DND-41 (cell line): ENCODE measurements at regions not wholly inside any gene's neighbourhood (a gene's known extent, or its start where the extent isn't known, plus 50 kb on each side); places are given as distances from the start of the nearest gene placed in this dataset.

Experiments
- ATAC-seq: fragments of 200-7000 bp; cut with Tn5 transposase; 3 replicates; pipeline ENCODE4 v1.9.1; 2021; ENCODE audit warnings: low read depth; ENCODE audit not compliant: insufficient read depth
- DNase-seq: peaks from one replicate; pipeline ENCODE4 v3.0.0-alpha.2; 2020
- H2AFZ ChIP-seq: 2 replicates; pipeline ENCODE4 v1.6.0; 2012; ENCODE audit warnings: low read depth, low read length
- H3K27ac ChIP-seq: 2 replicates; pipeline ENCODE4 v1.5.1; 2012; ENCODE audit warnings: low read length, inconsistent platforms
- H3K27me3 ChIP-seq: fragments of 200-600 bp; sonication (generic); 2 replicates; pipeline ENCODE4 v1.6.0; 2012; ENCODE audit warnings: low read length, mild to moderate bottlenecking, inconsistent platforms; ENCODE audit not compliant: insufficient read depth, poor library complexity
- H3K36me3 ChIP-seq: 2 replicates; pipeline ENCODE4 v1.5.1; 2012; ENCODE audit warnings: low read length, inconsistent platforms; ENCODE audit not compliant: insufficient read depth
- H3K4me1 ChIP-seq: 2 replicates; pipeline ENCODE4 v1.5.1; 2012; ENCODE audit warnings: mild to moderate bottlenecking, low read length; ENCODE audit not compliant: insufficient read depth
- H3K4me2 ChIP-seq: 2 replicates; pipeline ENCODE4 v1.6.0; 2012; ENCODE audit warnings: mild to moderate bottlenecking, moderate library complexity, low read length, inconsistent platforms; ENCODE audit not compliant: insufficient read depth
- H3K4me3 ChIP-seq, 2 experiments: fragments of 200-600 bp in 1 of 2; shearing (Covaris generic) in 1 of 2; 2 replicates each; pipeline ENCODE4 v1.5.1; 2012 to 2016; ENCODE audit warnings: inconsistent platforms in 2 of 2, low read length in 2 of 2, mild to moderate bottlenecking in 2 of 2, low read depth in 1 of 2, moderate library complexity in 1 of 2
- H3K79me2 ChIP-seq: 2 replicates; pipeline ENCODE4 v1.6.0; 2012; ENCODE audit warnings: low read length, inconsistent platforms; ENCODE audit not compliant: insufficient read depth
- H3K9ac ChIP-seq: 2 replicates; pipeline ENCODE4 v1.6.0; 2012; ENCODE audit warnings: low read depth, mild to moderate bottlenecking, inconsistent platforms, low read length, moderate library complexity
- H3K9me3 ChIP-seq: 2 replicates; pipeline ENCODE4 v1.5.1; 2012; ENCODE audit warnings: low read length, moderate library complexity, mild to moderate bottlenecking, inconsistent platforms; ENCODE audit not compliant: insufficient read depth, severe bottlenecking
- H4K20me1 ChIP-seq: 2 replicates; pipeline ENCODE4 v1.6.0; 2012; ENCODE audit warnings: low read length; ENCODE audit not compliant: insufficient read depth
- EZH2 ChIP-seq: IDR thresholded peaks from 3 replicates; pipeline ENCODE4 v1.6.1; 2012; ENCODE audit warnings: borderline replicate concordance, low read depth, mild to moderate bottlenecking, moderate library complexity, low read length, inconsistent platforms; ENCODE audit not compliant: severe bottlenecking
- TF ChIP-seq, protein P1 (sequence below): IDR thresholded peaks from 2 replicates; pipeline ENCODE4 v1.5.1; 2012; ENCODE audit warnings: borderline replicate concordance, low read length, moderate library complexity, mild to moderate bottlenecking; ENCODE audit not compliant: poor library complexity, severe bottlenecking; ENCODE audit errors: extremely low read depth

- Histone ChIP-seq H2AFZ (no peak overlapping the region), H3K9me3 (no peaks in the 10 kb centered on the region), H3K4me1 (no peaks in the 10 kb centered on the region), H3K36me3 (no peaks in the 10 kb centered on the region), H3K4me2 (no peak overlapping the region), H3K27me3 (peaks cover 3% of the 10 kb centered on the region), H3K9ac (no peak overlapping the region), H3K79me2 (no peaks in the 10 kb centered on the region), H3K4me3 (no peak overlapping the region), H4K20me1 (peaks cover 4% of the 10 kb centered on the region; the same call in 1 of the 2 replicates), H3K27ac (no peak overlapping the region)
- no peak for TF ChIP-seq EZH2
- TF ChIP-seq, protein P1, sequence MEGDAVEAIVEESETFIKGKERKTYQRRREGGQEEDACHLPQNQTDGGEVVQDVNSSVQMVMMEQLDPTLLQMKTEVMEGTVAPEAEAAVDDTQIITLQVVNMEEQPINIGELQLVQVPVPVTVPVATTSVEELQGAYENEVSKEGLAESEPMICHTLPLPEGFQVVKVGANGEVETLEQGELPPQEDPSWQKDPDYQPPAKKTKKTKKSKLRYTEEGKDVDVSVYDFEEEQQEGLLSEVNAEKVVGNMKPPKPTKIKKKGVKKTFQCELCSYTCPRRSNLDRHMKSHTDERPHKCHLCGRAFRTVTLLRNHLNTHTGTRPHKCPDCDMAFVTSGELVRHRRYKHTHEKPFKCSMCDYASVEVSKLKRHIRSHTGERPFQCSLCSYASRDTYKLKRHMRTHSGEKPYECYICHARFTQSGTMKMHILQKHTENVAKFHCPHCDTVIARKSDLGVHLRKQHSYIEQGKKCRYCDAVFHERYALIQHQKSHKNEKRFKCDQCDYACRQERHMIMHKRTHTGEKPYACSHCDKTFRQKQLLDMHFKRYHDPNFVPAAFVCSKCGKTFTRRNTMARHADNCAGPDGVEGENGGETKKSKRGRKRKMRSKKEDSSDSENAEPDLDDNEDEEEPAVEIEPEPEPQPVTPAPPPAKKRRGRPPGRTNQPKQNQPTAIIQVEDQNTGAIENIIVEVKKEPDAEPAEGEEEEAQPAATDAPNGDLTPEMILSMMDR, result no peak
- no peak for DNase-seq
- ATAC-seq, result no peak
These were observed 97.0 kb upstream of the GRIK3 start for GRCh38 chr1:37131281-37131680.

DNA sequence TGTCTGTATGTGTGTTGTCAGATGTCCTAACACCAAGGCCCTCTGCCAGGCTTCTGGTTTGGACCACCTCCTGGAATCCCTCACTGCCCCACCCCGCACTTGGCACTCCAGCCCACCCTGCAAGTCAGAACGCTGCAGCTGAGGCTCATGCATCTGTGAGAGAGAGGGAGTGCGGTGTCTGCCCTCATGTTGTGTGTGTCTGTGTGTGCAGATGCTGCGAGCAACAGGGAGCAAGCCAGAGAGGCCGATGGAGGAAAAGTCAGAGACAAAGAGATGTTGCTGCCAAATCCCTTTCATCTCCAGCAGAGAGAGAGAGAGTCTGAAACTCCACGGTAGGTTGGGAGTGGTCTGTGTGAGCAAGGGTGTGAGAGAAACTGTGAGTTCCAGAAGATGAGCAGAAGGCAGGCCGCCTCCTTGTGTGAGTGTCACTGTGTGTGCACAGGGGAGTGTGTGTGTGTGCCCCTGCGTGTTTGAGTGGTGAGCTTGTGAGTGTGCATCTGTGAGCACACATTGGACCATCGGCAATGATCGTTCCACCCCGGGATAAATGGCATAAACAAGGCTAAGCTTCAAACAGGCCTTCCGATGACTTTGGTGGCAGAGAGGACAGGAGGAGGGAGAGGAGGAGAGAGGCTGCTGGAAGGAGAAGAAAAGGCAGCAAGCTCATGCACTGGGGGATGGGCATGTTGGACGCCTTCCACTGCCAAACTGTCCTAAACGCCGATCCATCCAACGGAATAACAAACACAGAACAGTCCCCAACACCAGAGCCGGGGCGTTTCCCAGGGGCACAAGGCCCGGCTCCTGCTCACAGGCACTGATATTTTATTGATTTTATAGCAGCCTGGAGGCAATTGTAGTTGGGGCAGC is 99.2 kb upstream of the GRIK3 start:
- Histone ChIP-seq H3K79me2 (no peaks in the 10 kb centered on the region), H3K4me3 (no peak overlapping the region), H3K36me3 (no peaks in the 10 kb centered on the region), H3K27me3 (peaks cover 3% of the 10 kb centered on the region), H3K9me3 (no peaks in the 10 kb centered on the region), H2AFZ (no peak overlapping the region), H3K9ac (no peak overlapping the region), H3K4me2 (no peak overlapping the region), H4K20me1 (peaks cover 4% of the 10 kb centered on the region; the same call in 1 of the 2 replicates), H3K27ac (no peak overlapping the region), H3K4me1 (no peaks in the 10 kb centered on the region)
- TF ChIP-seq EZH2, result no peak
- TF ChIP-seq, protein P1, result no peak
- DNase-seq (no peak), ATAC-seq (no peak)

DNA sequence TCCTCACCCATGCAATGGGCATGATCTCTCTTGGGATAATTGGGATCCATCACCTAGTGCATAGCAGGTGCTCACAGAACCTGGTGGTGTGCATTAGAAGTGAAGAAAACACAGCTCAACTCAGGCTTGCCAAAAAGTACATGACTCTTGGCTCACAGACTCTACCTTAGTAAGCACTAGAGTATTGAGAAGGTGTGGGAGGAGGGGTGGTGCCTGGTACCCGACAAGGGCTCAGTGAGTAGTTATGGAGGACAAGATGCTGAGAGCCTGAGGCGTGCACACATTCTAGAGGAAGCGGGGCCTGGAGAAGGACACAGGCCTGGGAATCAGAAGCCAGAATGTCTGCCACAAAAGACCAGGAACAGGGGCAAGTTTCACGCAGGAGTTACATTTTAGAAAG is 100.3 kb upstream of the GRIK3 start:
- H3K79me2 ChIP-seq, result no peaks in the 10 kb centered on the region
- peaks cover 4% of the 10 kb centered on the region; the same call in 1 of the 2 replicates for H4K20me1 ChIP-seq
- H3K27me3 ChIP-seq, result peaks cover 3% of the 10 kb centered on the region
- H3K9ac ChIP-seq, result no peak overlapping the region
- H3K4me2 ChIP-seq, result no peak overlapping the region
- no peak overlapping the region for H3K4me3 ChIP-seq
- H3K4me1 ChIP-seq, result no peaks in the 10 kb centered on the region
- TF ChIP-seq, protein P1, result no peak
- no peak for TF ChIP-seq EZH2
- H2AFZ ChIP-seq, result no peak overlapping the region
- H3K27ac ChIP-seq, result no peak overlapping the region
- no peaks in the 10 kb centered on the region for H3K9me3 ChIP-seq
- no peak for ATAC-seq
- no peaks in the 10 kb centered on the region for H3K36me3 ChIP-seq
- no peak for DNase-seq
